ENCODE measurements at regions not wholly inside any gene's neighbourhood (a gene's known extent, or its start where the extent isn't known, plus 50 kb on each side); places are given as distances from the start of the nearest gene placed in this dataset.

- no peaks in the 10 kb centered on the region for H3K27me3 ChIP-seq (ENCODE audit: control insufficient read depth in 2 of 2, insufficient read depth in 2 of 2, low read length in 2 of 2)
- H3K4me3 ChIP-seq (replicated peaks in 1 of 3; ENCODE audit: low read depth in 2 of 3, low read length in 3 of 3), result no peak overlapping the region
- H3K36me3 ChIP-seq (replicated peaks in 1 of 2; ENCODE audit: control insufficient read depth in 1 of 2, insufficient read depth in 2 of 2, low read length in 2 of 2), result no peaks in the 10 kb centered on the region
- no peaks in the 10 kb centered on the region for H3K79me2 ChIP-seq (ENCODE audit: insufficient read depth, low read length)
- H2AFZ ChIP-seq (ENCODE audit: insufficient read depth, low read depth, low read length, poor library complexity, severe bottlenecking), result no peak overlapping the region
- Mint-ChIP-seq H3K36me3 (no peaks in the 10 kb centered on the region), H3K27ac (no peak overlapping the region), H3K27me3 (ENCODE audit: low read depth in 3 of 3) (no peaks in the 10 kb centered on the region), H3K9me3 (peaks cover 7 to 17% (median 11%) of the 10 kb centered on the region in 7 donors), H3K4me1 (no peaks in the 10 kb centered on the region), H3K4me3 (no peak overlapping the region)
- H3K27ac ChIP-seq (ENCODE audit: low read depth in 1 of 2, low read length in 2 of 2), result no peak overlapping the region
- no peaks in the 10 kb centered on the region for H3K4me1 ChIP-seq (ENCODE audit: control insufficient read depth in 1 of 2, insufficient read depth in 2 of 2, low read length in 2 of 2)
- WGBS (ENCODE audit: insufficient coverage), result 86% methylated on average over 1 of the region's 5 CpGs
- no peaks in the 10 kb centered on the region for H4K20me1 ChIP-seq (ENCODE audit: insufficient read depth, low read length)
- no peak overlapping the region for H3K4me2 ChIP-seq (replicated peaks; ENCODE audit: extremely low read depth, low read length, poor library complexity, severe bottlenecking)
- no peak for DNase-seq
- H3K9ac ChIP-seq (ENCODE audit: insufficient read depth, low read length, poor library complexity, severe bottlenecking), result no peak overlapping the region
- intact Hi-C loops (cut with micrococcal nuclease), result no loop called here
- TF ChIP-seq CTCF (IDR thresholded peaks at IDR 0.05), result no peak
- H3K9me3 ChIP-seq (replicated peaks in 1 of 2; ENCODE audit: control insufficient read depth in 1 of 2, insufficient read depth in 1 of 2, low read length in 2 of 2), result peaks cover 0 to 8% of the 10 kb centered on the region in 2 donors
Measured at GRCh38 chr12:19799895-19800602, 360.8 kb downstream of the AEBP2 start.

- H3K27ac ChIP-seq (ENCODE audit: low read depth in 1 of 2, low read length in 2 of 2), result no peak overlapping the region
- intact Hi-C loops (cut with micrococcal nuclease), result no loop called here
- no peaks in the 10 kb centered on the region for H3K4me1 Mint-ChIP-seq
- no peaks in the 10 kb centered on the region for H4K20me1 ChIP-seq (ENCODE audit: insufficient read depth, low read length)
- no peak overlapping the region for H3K4me3 Mint-ChIP-seq
- no peak overlapping the region for H3K9ac ChIP-seq (ENCODE audit: insufficient read depth, low read length, poor library complexity, severe bottlenecking)
- no peaks in the 10 kb centered on the region for H3K27me3 ChIP-seq (ENCODE audit: control insufficient read depth in 2 of 2, insufficient read depth in 2 of 2, low read length in 2 of 2)
- DNase-seq, result no peak
- no peak overlapping the region for H3K27ac Mint-ChIP-seq
- H2AFZ ChIP-seq (ENCODE audit: insufficient read depth, low read depth, low read length, poor library complexity, severe bottlenecking), result no peak overlapping the region
- peaks cover 7 to 17% (median 11%) of the 10 kb centered on the region in 7 donors for H3K9me3 Mint-ChIP-seq
- TF ChIP-seq CTCF (IDR thresholded peaks at IDR 0.05), result no peak
- H3K4me2 ChIP-seq (replicated peaks; ENCODE audit: extremely low read depth, low read length, poor library complexity, severe bottlenecking), result no peak overlapping the region
- no peaks in the 10 kb centered on the region for H3K27me3 Mint-ChIP-seq (ENCODE audit: low read depth in 3 of 3)
- no peaks in the 10 kb centered on the region for H3K36me3 Mint-ChIP-seq
- 100% methylated on average over 1 of the region's 4 CpGs for WGBS (ENCODE audit: insufficient coverage)
- no peaks in the 10 kb centered on the region for H3K36me3 ChIP-seq (replicated peaks in 1 of 2; ENCODE audit: control insufficient read depth in 1 of 2, insufficient read depth in 2 of 2, low read length in 2 of 2)
- no peaks in the 10 kb centered on the region for H3K4me1 ChIP-seq (ENCODE audit: control insufficient read depth in 1 of 2, insufficient read depth in 2 of 2, low read length in 2 of 2)
- peaks cover 0 to 8% of the 10 kb centered on the region in 2 donors for H3K9me3 ChIP-seq (replicated peaks in 1 of 2; ENCODE audit: control insufficient read depth in 1 of 2, insufficient read depth in 1 of 2, low read length in 2 of 2)
- no peak overlapping the region for H3K4me3 ChIP-seq (replicated peaks in 1 of 3; ENCODE audit: low read depth in 2 of 3, low read length in 3 of 3)
- H3K79me2 ChIP-seq (ENCODE audit: insufficient read depth, low read length), result no peaks in the 10 kb centered on the region
Measured at GRCh38 chr12:19800884-19801283, 361.6 kb downstream of the AEBP2 start.
